BJ (cell line): ENCODE measurements at regions not wholly inside any gene's neighbourhood (a gene's known extent, or its start where the extent isn't known, plus 50 kb on each side); places are given as distances from the start of the nearest gene placed in this dataset.
"Not testable (repeated sequence)": the region's sequence is repeated elsewhere in the genome, so short reads cannot be mapped to it uniquely, and the experiment has no call there.

Experiments
- CTCF ChIA-PET: fragments of 350-600 bp; formaldehyde crosslinking; extraction: SDS; loops from one replicate; lab custom pipeline; 2021; ENCODE audit warnings: antibody characterized with exemption, inconsistent platforms; lab: Yijun Ruan, JAX
- POLR2A ChIA-PET: fragments of 300-600 bp; sonication (Branson Sonifier 250); formaldehyde crosslinking; extraction: SDS; loops from one replicate; lab custom pipeline; 2021; ENCODE audit warnings: antibody characterized with exemption; lab: Charles Lee
- DNase-seq: peaks from one replicate; pipeline ENCODE4 v3.0.0-alpha.2; 2011; ENCODE audit warnings: low read depth
- H3K27me3 ChIP-seq: 2 replicates; pipeline ENCODE4 v1.6.0; 2011; ENCODE audit warnings: low read length; ENCODE audit not compliant: control insufficient read depth, insufficient read depth
- H3K36me3 ChIP-seq: 2 replicates; pipeline ENCODE4 v1.5.1; 2011; ENCODE audit warnings: low read length; ENCODE audit not compliant: control insufficient read depth, insufficient read depth
- H3K4me3 ChIP-seq: 2 replicates; pipeline ENCODE4 v1.5.1; 2011; ENCODE audit warnings: low read depth, mild to moderate bottlenecking, control low read depth, low read length
- CTCF ChIP-seq: IDR thresholded peaks from 2 replicates; pipeline ENCODE4 v1.5.1; 2011; ENCODE audit warnings: low read depth, mild to moderate bottlenecking, control low read depth, inconsistent platforms, low read length, moderate library complexity; ENCODE audit not compliant: insufficient read depth

DNA sequence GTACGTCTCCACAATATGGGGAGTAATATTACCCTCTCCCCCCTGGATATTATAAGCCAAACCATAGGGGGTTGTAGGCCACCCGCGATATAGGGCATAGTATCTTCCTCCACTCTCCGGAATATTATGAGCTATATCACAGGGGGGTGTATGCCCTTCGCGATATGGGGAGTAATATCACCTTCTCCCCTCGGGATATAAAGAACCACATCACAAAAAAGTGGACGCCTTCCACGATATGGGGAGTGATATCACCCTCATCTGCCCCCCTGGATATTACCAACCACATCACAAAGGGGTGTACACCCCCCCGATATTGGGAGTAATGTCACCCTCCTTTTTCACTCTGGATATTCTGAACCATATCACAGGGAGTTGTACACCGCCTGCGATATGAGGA lies 65.5 kb upstream of the CEACAM21 start:
- ChIA-PET POLR2A (no interaction called here), CTCF (no interaction called here)
- H3K36me3 ChIP-seq: no peaks in the 10 kb centered on the region
- no peak overlapping the region for H3K4me3 ChIP-seq
- no peak for TF ChIP-seq CTCF
- no peak for DNase-seq
- H3K27me3 ChIP-seq: no peaks in the 10 kb centered on the region

- ChIA-PET CTCF (no interaction called here), POLR2A (no interaction called here)
- no peaks in the 10 kb centered on the region for H3K36me3 ChIP-seq
- DNase-seq: no peak
- H3K4me3 ChIP-seq: no peak overlapping the region
- TF ChIP-seq CTCF: no peak
- H3K27me3 ChIP-seq: peaks cover 2% of the 10 kb centered on the region; the same call in 1 of the 2 replicates
Observed at GRCh38 chr19:41511628-41512027, 64.3 kb upstream of the CEACAM21 start.

DNA sequence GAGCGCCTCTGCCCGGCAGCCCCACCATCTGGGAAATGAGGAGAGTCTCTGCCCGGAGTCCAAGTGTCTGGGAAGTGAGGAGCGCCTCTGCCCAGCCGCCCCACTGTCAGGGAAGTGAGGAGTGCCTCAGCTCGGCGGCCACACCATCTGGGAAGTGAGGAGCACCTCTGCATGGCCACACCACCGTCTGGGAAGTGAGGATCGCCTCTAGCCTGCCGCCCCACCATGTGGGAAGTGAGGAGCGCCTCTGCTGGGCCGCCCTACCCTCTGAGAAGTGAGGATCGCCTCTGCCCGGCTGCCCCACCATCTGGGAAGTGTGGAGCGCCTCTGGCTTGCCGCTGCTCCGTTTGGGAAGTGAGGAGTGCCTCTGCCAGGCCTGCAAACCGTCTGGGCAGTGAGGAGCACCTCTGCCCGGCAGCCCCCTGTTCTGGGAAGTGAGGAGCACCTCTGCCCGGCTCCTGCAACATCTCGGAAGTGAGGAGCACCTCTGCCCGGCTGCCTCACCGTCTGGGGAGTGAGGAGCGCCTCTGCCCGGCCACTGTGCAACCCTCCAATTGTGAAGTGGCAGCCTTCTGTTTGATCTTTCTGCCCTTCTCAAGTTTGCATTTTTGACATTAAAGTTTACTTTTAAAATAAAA lies 60.8 kb upstream of the CEACAM21 start:
- no peak for TF ChIP-seq CTCF
- POLR2A ChIA-PET: no interaction called here
- CTCF ChIA-PET: no interaction called here
- Histone ChIP-seq H3K36me3 (no peaks in the 10 kb centered on the region), H3K4me3 (no peak overlapping the region), H3K27me3 (peaks cover 2% of the 10 kb centered on the region; the same call in 1 of the 2 replicates)
- no peak for DNase-seq

DNA sequence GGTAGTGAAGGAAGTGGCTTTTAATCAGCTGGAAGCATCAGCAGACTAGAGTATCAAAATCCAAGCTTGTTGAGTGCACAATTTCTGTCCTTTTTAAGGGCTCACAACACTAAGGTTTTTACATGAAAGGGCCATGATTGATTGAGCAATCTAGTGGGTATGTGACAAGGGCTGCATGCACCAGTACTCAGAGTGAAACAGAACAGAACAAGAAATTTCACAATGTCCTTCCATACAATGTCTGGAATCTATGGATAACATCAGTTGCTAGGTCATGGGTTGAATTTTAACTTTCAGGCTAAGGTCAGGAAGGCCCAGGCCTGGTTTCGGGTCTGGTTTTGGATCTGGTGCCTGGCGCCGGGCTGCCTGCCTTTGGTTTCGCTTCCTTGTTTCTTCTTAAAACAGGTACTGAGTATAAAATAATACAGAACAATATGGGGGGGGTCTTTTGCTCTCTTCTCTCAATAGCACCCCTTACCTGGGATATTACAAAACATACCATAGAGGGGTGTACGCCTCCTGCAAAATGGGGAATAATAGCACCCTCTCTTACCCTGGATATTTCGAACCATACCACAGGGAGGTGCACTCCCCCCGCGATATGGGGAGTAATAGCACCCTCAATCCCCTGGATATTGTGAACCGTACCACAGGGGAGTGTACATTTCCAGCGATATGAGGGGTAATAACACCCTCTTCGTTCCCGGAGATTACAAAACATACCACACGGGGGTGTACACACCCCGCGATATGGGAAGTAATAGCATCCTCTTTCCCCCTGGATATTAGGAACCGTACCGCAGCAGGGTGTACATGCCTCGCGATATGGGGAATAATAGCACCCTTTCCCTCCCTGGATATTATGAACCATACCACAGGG lies 59.4 kb upstream of the CEACAM21 start:
- H3K27me3 ChIP-seq, DNase-seq, CTCF ChIA-PET: not testable (repeated sequence)

GRCh38 chr19:41518141-41518540 lies 57.8 kb upstream of the CEACAM21 start:
- ChIA-PET CTCF (no interaction called here), POLR2A (no interaction called here)
- Histone ChIP-seq H3K36me3 (no peaks in the 10 kb centered on the region), H3K4me3 (no peak overlapping the region), H3K27me3 (peaks cover 11% of the 10 kb centered on the region)
- no peak for DNase-seq
- TF ChIP-seq CTCF: no peak

More for the DNA sequence above, 59.4 kb upstream of the CEACAM21 start:
- H3K36me3 ChIP-seq, POLR2A ChIA-PET, H3K4me3 ChIP-seq: not testable (repeated sequence)

DNA sequence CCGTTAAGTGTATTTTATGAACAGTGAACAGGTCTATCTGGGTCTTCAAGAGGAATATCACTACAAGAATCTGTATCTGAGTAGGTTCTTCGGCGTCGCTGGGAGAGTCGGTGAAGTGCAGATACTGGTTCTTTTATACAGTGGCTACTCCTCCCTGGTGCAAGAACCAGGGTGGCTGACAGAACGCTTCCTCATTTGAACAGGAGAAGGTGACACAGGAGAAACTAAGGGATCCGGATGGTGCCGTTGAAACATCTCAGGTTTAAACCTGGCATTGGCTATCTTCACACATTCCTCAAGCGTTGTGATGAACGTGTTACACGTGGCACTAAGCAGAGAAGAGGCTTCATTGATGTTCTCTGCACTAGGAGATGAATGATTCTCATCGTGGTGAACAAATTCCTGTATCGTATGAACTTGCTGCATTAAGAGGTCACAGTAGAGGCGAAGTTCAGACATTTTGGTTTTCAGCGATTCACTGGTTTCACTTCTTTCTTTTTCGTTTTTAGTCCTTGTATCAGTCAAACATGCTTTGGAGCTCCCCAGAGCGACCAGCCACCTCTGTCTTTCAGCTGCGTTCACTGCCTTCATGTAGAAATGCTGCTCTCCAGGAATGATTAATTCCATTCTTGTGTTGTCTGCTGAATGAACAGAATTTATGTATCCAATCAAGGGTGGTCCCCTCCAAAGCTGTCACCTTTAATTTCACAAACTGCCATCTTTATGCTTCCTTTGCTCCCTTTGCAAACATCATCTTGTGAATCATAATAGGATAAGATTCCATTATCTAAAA lies 54.6 kb upstream of the CEACAM21 start:
- DNase-seq, CTCF ChIA-PET, H3K27me3 ChIP-seq, H3K36me3 ChIP-seq, H3K4me3 ChIP-seq, POLR2A ChIA-PET: not testable (repeated sequence)
